ENCODE measurements at regions not wholly inside any gene's neighbourhood (a gene's known extent, or its start where the extent isn't known, plus 50 kb on each side); places are given as distances from the start of the nearest gene placed in this dataset.

DNA sequence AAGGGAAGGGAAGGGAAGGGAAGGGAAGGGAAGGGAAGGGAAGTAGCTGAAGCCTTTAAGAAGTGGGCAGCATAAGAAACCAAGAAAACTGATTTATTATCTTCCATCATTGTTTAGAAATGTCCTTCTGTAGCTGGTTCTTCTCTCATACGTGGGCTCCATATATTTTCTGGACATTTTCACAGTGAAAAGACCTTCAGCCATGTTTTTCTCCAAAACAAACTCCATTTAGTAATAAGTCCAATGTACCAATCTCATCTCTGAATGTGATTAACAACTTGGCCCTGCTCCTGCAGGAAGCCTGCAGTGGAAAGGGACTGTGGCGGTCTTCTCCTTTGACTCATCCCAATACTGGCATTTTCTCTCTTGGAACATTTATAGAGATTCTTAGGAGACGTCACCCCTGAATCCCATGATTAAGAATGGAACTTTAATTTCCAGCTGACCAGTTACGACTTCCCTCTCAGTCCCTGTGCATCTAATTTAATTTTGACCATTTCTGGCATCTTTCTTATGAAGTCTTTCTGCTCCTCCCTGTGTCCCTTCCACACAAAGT is 96.6 kb upstream of the GUCY1A1 start:
- TF ChIP-seq ZNF366 (tag by site-specific recombination; conservative IDR thresholded peaks at IDR 0.05) (no peak), REST (tag by site-specific recombination; IDR thresholded peaks at IDR 0.05) (no peak), ZNF121 (tag by site-specific recombination; IDR thresholded peaks at IDR 0.05) (no peak), ZBTB21 (tag by site-specific recombination; IDR thresholded peaks at IDR 0.05) (no peak), ZEB2 (tag by site-specific recombination; IDR thresholded peaks at IDR 0.05) (no peak), ZNF133 (tag by site-specific recombination; IDR thresholded peaks at IDR 0.05) (no peak), AEBP2 (tag by site-specific recombination; IDR thresholded peaks at IDR 0.05; ENCODE audit: borderline replicate concordance) (no peak), GLIS1 (tag by site-specific recombination; IDR thresholded peaks at IDR 0.05) (no peak), ZNF404 (tag by site-specific recombination; IDR thresholded peaks at IDR 0.05) (no peak), ZXDB (tag by site-specific recombination; IDR thresholded peaks at IDR 0.05) (no peak), ZNF114 (tag by site-specific recombination; IDR thresholded peaks at IDR 0.05) (no peak), ZNF488 (tag by site-specific recombination; IDR thresholded peaks at IDR 0.05) (no peak), ZBTB8A (tag by site-specific recombination; IDR thresholded peaks at IDR 0.05) (no peak)
- TF ChIP-seq, protein P1, sequence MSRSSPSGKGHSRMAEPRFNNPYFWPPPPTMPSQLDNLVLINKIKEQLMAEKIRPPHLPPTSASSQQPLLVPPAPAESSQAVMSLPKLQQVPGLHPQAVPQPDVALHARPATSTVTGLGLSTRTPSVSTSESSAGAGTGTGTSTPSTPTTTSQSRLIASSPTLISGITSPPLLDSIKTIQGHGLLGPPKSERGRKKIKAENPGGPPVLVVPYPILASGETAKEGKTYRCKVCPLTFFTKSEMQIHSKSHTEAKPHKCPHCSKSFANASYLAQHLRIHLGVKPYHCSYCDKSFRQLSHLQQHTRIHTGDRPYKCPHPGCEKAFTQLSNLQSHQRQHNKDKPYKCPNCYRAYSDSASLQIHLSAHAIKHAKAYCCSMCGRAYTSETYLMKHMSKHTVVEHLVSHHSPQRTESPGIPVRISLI (tag by site-specific recombination; IDR thresholded peaks at IDR 0.05) = no peak
- TF ChIP-seq, protein P2, sequence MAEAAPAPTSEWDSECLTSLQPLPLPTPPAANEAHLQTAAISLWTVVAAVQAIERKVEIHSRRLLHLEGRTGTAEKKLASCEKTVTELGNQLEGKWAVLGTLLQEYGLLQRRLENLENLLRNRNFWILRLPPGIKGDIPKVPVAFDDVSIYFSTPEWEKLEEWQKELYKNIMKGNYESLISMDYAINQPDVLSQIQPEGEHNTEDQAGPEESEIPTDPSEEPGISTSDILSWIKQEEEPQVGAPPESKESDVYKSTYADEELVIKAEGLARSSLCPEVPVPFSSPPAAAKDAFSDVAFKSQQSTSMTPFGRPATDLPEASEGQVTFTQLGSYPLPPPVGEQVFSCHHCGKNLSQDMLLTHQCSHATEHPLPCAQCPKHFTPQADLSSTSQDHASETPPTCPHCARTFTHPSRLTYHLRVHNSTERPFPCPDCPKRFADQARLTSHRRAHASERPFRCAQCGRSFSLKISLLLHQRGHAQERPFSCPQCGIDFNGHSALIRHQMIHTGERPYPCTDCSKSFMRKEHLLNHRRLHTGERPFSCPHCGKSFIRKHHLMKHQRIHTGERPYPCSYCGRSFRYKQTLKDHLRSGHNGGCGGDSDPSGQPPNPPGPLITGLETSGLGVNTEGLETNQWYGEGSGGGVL (tag by site-specific recombination; IDR thresholded peaks at IDR 0.05) = no peak
- TF ChIP-seq, protein P3, sequence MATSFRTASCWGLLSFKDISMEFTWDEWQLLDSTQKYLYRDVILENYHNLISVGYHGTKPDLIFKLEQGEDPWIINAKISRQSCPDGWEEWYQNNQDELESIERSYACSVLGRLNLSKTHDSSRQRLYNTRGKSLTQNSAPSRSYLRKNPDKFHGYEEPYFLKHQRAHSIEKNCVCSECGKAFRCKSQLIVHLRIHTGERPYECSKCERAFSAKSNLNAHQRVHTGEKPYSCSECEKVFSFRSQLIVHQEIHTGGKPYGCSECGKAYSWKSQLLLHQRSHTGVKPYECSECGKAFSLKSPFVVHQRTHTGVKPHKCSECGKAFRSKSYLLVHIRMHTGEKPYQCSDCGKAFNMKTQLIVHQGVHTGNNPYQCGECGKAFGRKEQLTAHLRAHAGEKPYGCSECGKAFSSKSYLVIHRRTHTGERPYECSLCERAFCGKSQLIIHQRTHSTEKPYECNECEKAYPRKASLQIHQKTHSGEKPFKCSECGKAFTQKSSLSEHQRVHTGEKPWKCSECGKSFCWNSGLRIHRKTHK (tag by site-specific recombination; IDR thresholded peaks at IDR 0.05) = no peak
- no peak overlapping the region for H3K27ac ChIP-seq (ENCODE audit: extremely low read depth, low read depth, low read length)
- no peaks in the 10 kb centered on the region for H3K9me3 ChIP-seq (ENCODE audit: control insufficient read depth, insufficient read depth, low read depth, low read length)
- ChIA-PET CTCF (no interaction called here), POLR2A (no interaction called here)
- H3K4me3 ChIP-seq (ENCODE audit: low read depth, low read length) = no peak overlapping the region
- H3K4me1 ChIP-seq (ENCODE audit: control insufficient read depth, insufficient read depth, low read length) = no peaks in the 10 kb centered on the region
- H3K36me3 ChIP-seq (ENCODE audit: control insufficient read depth in 2 of 2, insufficient read depth in 1 of 2, low read length in 2 of 2) = no peaks in the 10 kb centered on the region

Data from HEK293 (cell line).